GM23338 (cell line): ENCODE measurements at regions not wholly inside any gene's neighbourhood (a gene's known extent, or its start where the extent isn't known, plus 50 kb on each side); places are given as distances from the start of the nearest gene placed in this dataset.

Experiments
- ATAC-seq: fragments of 200-7000 bp; cut with Tn5 transposase; 3 replicates; pipeline ENCODE4 v1.9.1; 2020
- DNase-seq: peaks from one replicate; pipeline ENCODE4 v3.0.0-alpha.2; 2015; ENCODE audit warnings: low spot score
- H2AFZ ChIP-seq: fragments of 200-600 bp; sonication (generic); 2 replicates; pipeline ENCODE4 v1.8.0; 2016; ENCODE audit warnings: antibody characterized with exemption, mild to moderate bottlenecking, moderate library complexity
- H3F3A ChIP-seq: fragments of 200-600 bp; sonication (generic); replicated peaks from 2 replicates; pipeline ENCODE4 v1.8.0; 2017; ENCODE audit warnings: antibody characterized with exemption, mixed run types, low read depth
- H3K27ac ChIP-seq: fragments of 200-600 bp; sonication (generic); 2 replicates; pipeline ENCODE4 v1.6.1; 2016; ENCODE audit warnings: low read depth
- H3K27me3 ChIP-seq: fragments of 200-600 bp; sonication (generic); 2 replicates; pipeline ENCODE4 v1.8.0; 2016; ENCODE audit warnings: mild to moderate bottlenecking, mixed run types, moderate library complexity; ENCODE audit not compliant: insufficient read depth
- H3K36me3 ChIP-seq: fragments of 200-600 bp; sonication (generic); 2 replicates; pipeline ENCODE4 v1.8.0; 2016; ENCODE audit warnings: mild to moderate bottlenecking; ENCODE audit not compliant: insufficient read depth
- H3K4me1 ChIP-seq: fragments of 200-600 bp; sonication (generic); 2 replicates; pipeline ENCODE4 v1.8.0; 2016; ENCODE audit warnings: mild to moderate bottlenecking, moderate library complexity; ENCODE audit not compliant: insufficient read depth
- H3K4me2 ChIP-seq: fragments of 200-600 bp; sonication (generic); 2 replicates; pipeline ENCODE4 v1.7.1; 2017; ENCODE audit warnings: mixed run types
- H3K4me3 ChIP-seq: fragments of 200-600 bp; sonication (generic); 2 replicates; pipeline ENCODE4 v1.6.1; 2016; ENCODE audit warnings: mixed run types
- H3K79me2 ChIP-seq: fragments of 200-600 bp; sonication (generic); replicated peaks from 2 replicates; pipeline ENCODE4 v1.8.0; 2017; ENCODE audit warnings: mild to moderate bottlenecking; ENCODE audit not compliant: insufficient read depth
- H3K9me2 ChIP-seq: fragments of 200-600 bp; sonication (generic); 2 replicates; pipeline ENCODE4 v1.8.0; 2017; ENCODE audit not compliant: insufficient read depth
- H4K20me1 ChIP-seq: fragments of 200-600 bp; sonication (generic); replicated peaks from 2 replicates; pipeline ENCODE4 v1.8.0; 2017; ENCODE audit warnings: mild to moderate bottlenecking; ENCODE audit not compliant: insufficient read depth
- H3K27ac Mint-ChIP-seq: 2 replicates; pipeline ENCODE4 v1.8.0; 2020; ENCODE audit warnings: inconsistent platforms, mild to moderate bottlenecking, moderate library complexity, mixed read lengths
- H3K27me3 Mint-ChIP-seq: 3 replicates; pipeline ENCODE4 v1.8.0; 2022; ENCODE audit warnings: low read depth, mild to moderate bottlenecking, moderate library complexity, mixed read lengths, inconsistent platforms; ENCODE audit not compliant: insufficient read depth, poor library complexity
- H3K36me3 Mint-ChIP-seq: 3 replicates; pipeline ENCODE4 v1.8.0; 2021; ENCODE audit warnings: low read depth, mild to moderate bottlenecking, inconsistent platforms, moderate library complexity, mixed read lengths
- H3K4me1 Mint-ChIP-seq: 3 replicates; pipeline ENCODE4 v1.8.0; 2020; ENCODE audit warnings: mild to moderate bottlenecking, inconsistent platforms, mixed read lengths
- H3K4me3 Mint-ChIP-seq: 3 replicates; pipeline ENCODE4 v1.8.0; 2021; ENCODE audit warnings: moderate library complexity, mild to moderate bottlenecking, inconsistent platforms, mixed read lengths
- H3K9me3 Mint-ChIP-seq: 3 replicates; pipeline ENCODE4 v1.8.0; 2020; ENCODE audit warnings: moderate library complexity, mild to moderate bottlenecking, inconsistent platforms, mixed read lengths
- CREB1 ChIP-seq: fragments of 250-450 bp; sonication (Bioruptor Pico); IDR thresholded peaks from 2 replicates; pipeline ENCODE4 v1.5.0; 2020; ENCODE audit warnings: low read depth, mild to moderate bottlenecking, moderate library complexity
- EZH2 ChIP-seq: fragments of 200-600 bp; sonication (generic); IDR thresholded peaks from one replicate; pipeline ENCODE4 v1.8.0; 2017; ENCODE audit warnings: antibody characterized with exemption, mild to moderate bottlenecking, low read depth; ENCODE audit not compliant: unreplicated experiment
- EZH2phosphoT487 ChIP-seq: fragments of 200-600 bp; sonication (generic); IDR thresholded peaks from one replicate; pipeline ENCODE4 v1.8.1; 2018; ENCODE audit warnings: antibody characterized with exemption; ENCODE audit not compliant: unreplicated experiment
- JUNB ChIP-seq: IDR thresholded peaks from one replicate; pipeline ENCODE4 v1.6.1; 2016; ENCODE audit warnings: antibody characterized with exemption; ENCODE audit not compliant: unreplicated experiment
- NANOG ChIP-seq: IDR thresholded peaks from 2 replicates; pipeline ENCODE4 v1.6.1; 2016; ENCODE audit warnings: antibody characterized with exemption, borderline replicate concordance
- POLR2AphosphoS5 ChIP-seq: IDR thresholded peaks from 2 replicates; pipeline ENCODE4 v1.6.1; 2016; ENCODE audit warnings: antibody characterized with exemption, low read depth
- STAT1 ChIP-seq: IDR thresholded peaks from one replicate; pipeline ENCODE4 v1.6.1; 2016; ENCODE audit warnings: antibody characterized with exemption; ENCODE audit not compliant: unreplicated experiment
- ZNF114 ChIP-seq: fragments of 250-450 bp; sonication (Bioruptor Pico); IDR thresholded peaks from 2 replicates; pipeline ENCODE4 v1.5.0; 2020; ENCODE audit warnings: mild to moderate bottlenecking, moderate library complexity
- ZNF331 ChIP-seq: fragments of 250-450 bp; sonication (Bioruptor Pico); IDR thresholded peaks from 2 replicates; pipeline ENCODE4 v1.5.0; 2020; ENCODE audit warnings: low read depth, mild to moderate bottlenecking, moderate library complexity
- TF ChIP-seq, protein P1 (sequence below): IDR thresholded peaks from 2 replicates; pipeline ENCODE4 v1.6.1; 2016; ENCODE audit warnings: antibody characterized with exemption
- TF ChIP-seq, protein P2 (sequence below): IDR thresholded peaks from one replicate; pipeline ENCODE4 v1.6.1; 2018; ENCODE audit warnings: antibody characterized with exemption; ENCODE audit not compliant: unreplicated experiment
- TF ChIP-seq, protein P3 (sequence below): fragments of 250-450 bp; sonication (Bioruptor Pico); IDR thresholded peaks from 2 replicates; pipeline ENCODE4 v1.5.0; 2020; ENCODE audit warnings: mild to moderate bottlenecking, moderate library complexity
- TF ChIP-seq, protein P4 (sequence below), 2 experiments: fragments of 200-600 bp in 1 of 2; sonication (generic) in 1 of 2; conservative IDR thresholded peaks; 2 replicates each; pipeline versions ENCODE4 v1.5.1 to v1.6.1; 2016 to 2017; ENCODE audit warnings: antibody characterized with exemption in 2 of 2, low read depth in 2 of 2, mild to moderate bottlenecking in 2 of 2, moderate library complexity in 1 of 2

DNA sequence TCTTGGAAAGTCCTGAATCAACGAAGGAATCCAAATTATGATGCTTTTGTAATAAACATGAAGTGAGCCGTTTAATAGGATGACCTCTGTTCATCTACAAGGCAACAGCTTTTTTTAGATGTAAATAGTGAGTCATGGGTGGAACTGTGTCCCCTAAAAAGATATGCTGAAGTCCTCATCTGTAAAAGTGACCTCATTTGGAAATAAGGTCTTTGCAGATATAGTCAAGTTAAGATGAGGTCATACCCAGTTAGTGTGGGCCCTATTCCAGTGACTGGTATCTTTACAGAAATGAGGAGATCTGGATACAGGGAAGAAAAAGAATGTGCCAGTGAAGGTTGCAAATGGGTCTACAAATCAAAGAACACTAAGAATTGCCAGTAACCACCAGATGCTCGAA, 1287.3 kb upstream of the ADGRL4 start:
- H3K36me3 Mint-ChIP-seq, result no peaks in the 10 kb centered on the region
- no peaks in the 10 kb centered on the region for H3K27me3 Mint-ChIP-seq
- no peak for ATAC-seq
- no peak for DNase-seq
- Histone ChIP-seq H2AFZ (no peak overlapping the region), H3K27ac (no peak overlapping the region), H3K36me3 (no peaks in the 10 kb centered on the region), H3K27me3 (no peaks in the 10 kb centered on the region), H3K4me3 (no peak overlapping the region), H4K20me1 (no peaks in the 10 kb centered on the region), H3F3A (no peaks in the 10 kb centered on the region), H3K4me2 (no peak overlapping the region), H3K4me1 (no peaks in the 10 kb centered on the region), H3K9me2 (0 out of 2 replicates have a peak, but pooled peaks cover 4% of the 10 kb centered on the region), H3K79me2 (no peaks in the 10 kb centered on the region)
- no peaks in the 10 kb centered on the region for H3K4me1 Mint-ChIP-seq
- H3K9me3 Mint-ChIP-seq, result no peaks in the 10 kb centered on the region
- TF ChIP-seq JUNB, result no peak
- TF ChIP-seq, protein P1, sequence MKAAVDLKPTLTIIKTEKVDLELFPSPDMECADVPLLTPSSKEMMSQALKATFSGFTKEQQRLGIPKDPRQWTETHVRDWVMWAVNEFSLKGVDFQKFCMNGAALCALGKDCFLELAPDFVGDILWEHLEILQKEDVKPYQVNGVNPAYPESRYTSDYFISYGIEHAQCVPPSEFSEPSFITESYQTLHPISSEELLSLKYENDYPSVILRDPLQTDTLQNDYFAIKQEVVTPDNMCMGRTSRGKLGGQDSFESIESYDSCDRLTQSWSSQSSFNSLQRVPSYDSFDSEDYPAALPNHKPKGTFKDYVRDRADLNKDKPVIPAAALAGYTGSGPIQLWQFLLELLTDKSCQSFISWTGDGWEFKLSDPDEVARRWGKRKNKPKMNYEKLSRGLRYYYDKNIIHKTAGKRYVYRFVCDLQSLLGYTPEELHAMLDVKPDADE, result no peak
- TF ChIP-seq, protein P2, sequence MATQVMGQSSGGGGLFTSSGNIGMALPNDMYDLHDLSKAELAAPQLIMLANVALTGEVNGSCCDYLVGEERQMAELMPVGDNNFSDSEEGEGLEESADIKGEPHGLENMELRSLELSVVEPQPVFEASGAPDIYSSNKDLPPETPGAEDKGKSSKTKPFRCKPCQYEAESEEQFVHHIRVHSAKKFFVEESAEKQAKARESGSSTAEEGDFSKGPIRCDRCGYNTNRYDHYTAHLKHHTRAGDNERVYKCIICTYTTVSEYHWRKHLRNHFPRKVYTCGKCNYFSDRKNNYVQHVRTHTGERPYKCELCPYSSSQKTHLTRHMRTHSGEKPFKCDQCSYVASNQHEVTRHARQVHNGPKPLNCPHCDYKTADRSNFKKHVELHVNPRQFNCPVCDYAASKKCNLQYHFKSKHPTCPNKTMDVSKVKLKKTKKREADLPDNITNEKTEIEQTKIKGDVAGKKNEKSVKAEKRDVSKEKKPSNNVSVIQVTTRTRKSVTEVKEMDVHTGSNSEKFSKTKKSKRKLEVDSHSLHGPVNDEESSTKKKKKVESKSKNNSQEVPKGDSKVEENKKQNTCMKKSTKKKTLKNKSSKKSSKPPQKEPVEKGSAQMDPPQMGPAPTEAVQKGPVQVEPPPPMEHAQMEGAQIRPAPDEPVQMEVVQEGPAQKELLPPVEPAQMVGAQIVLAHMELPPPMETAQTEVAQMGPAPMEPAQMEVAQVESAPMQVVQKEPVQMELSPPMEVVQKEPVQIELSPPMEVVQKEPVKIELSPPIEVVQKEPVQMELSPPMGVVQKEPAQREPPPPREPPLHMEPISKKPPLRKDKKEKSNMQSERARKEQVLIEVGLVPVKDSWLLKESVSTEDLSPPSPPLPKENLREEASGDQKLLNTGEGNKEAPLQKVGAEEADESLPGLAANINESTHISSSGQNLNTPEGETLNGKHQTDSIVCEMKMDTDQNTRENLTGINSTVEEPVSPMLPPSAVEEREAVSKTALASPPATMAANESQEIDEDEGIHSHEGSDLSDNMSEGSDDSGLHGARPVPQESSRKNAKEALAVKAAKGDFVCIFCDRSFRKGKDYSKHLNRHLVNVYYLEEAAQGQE, result no peak
- TF ChIP-seq EZH2phosphoT487, result no peak
- no peak for TF ChIP-seq CREB1 (CRISPR knock-in tag)
- no peak for TF ChIP-seq STAT1
- TF ChIP-seq NANOG, result no peak
- TF ChIP-seq, protein P3, sequence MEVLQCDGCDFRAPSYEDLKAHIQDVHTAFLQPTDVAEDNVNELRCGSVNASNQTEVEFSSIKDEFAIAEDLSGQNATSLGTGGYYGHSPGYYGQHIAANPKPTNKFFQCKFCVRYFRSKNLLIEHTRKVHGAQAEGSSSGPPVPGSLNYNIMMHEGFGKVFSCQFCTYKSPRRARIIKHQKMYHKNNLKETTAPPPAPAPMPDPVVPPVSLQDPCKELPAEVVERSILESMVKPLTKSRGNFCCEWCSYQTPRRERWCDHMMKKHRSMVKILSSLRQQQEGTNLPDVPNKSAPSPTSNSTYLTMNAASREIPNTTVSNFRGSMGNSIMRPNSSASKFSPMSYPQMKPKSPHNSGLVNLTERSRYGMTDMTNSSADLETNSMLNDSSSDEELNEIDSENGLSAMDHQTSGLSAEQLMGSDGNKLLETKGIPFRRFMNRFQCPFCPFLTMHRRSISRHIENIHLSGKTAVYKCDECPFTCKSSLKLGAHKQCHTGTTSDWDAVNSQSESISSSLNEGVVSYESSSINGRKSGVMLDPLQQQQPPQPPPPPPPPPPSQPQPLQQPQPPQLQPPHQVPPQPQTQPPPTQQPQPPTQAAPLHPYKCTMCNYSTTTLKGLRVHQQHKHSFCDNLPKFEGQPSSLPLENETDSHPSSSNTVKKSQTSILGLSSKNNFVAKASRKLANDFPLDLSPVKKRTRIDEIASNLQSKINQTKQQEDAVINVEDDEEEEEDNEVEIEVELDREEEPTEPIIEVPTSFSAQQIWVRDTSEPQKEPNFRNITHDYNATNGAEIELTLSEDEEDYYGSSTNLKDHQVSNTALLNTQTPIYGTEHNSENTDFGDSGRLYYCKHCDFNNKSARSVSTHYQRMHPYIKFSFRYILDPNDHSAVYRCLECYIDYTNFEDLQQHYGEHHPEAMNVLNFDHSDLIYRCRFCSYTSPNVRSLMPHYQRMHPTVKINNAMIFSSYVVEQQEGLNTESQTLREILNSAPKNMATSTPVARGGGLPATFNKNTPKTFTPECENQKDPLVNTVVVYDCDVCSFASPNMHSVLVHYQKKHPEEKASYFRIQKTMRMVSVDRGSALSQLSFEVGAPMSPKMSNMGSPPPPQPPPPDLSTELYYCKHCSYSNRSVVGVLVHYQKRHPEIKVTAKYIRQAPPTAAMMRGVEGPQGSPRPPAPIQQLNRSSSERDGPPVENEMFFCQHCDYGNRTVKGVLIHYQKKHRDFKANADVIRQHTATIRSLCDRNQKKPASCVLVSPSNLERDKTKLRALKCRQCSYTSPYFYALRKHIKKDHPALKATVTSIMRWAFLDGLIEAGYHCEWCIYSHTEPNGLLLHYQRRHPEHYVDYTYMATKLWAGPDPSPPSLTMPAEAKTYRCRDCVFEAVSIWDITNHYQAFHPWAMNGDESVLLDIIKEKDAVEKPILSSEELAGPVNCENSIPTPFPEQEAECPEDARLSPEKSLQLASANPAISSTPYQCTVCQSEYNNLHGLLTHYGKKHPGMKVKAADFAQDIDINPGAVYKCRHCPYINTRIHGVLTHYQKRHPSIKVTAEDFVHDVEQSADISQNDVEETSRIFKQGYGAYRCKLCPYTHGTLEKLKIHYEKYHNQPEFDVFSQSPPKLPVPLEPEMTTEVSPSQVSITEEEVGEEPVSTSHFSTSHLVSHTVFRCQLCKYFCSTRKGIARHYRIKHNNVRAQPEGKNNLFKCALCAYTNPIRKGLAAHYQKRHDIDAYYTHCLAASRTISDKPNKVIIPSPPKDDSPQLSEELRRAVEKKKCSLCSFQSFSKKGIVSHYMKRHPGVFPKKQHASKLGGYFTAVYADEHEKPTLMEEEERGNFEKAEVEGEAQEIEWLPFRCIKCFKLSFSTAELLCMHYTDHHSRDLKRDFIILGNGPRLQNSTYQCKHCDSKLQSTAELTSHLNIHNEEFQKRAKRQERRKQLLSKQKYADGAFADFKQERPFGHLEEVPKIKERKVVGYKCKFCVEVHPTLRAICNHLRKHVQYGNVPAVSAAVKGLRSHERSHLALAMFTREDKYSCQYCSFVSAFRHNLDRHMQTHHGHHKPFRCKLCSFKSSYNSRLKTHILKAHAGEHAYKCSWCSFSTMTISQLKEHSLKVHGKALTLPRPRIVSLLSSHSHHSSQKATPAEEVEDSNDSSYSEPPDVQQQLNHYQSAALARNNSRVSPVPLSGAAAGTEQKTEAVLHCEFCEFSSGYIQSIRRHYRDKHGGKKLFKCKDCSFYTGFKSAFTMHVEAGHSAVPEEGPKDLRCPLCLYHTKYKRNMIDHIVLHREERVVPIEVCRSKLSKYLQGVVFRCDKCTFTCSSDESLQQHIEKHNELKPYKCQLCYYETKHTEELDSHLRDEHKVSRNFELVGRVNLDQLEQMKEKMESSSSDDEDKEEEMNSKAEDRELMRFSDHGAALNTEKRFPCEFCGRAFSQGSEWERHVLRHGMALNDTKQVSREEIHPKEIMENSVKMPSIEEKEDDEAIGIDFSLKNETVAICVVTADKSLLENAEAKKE (CRISPR knock-in tag), result no peak
- no peak for TF ChIP-seq ZNF114 (CRISPR knock-in tag)
- TF ChIP-seq, protein P4, sequence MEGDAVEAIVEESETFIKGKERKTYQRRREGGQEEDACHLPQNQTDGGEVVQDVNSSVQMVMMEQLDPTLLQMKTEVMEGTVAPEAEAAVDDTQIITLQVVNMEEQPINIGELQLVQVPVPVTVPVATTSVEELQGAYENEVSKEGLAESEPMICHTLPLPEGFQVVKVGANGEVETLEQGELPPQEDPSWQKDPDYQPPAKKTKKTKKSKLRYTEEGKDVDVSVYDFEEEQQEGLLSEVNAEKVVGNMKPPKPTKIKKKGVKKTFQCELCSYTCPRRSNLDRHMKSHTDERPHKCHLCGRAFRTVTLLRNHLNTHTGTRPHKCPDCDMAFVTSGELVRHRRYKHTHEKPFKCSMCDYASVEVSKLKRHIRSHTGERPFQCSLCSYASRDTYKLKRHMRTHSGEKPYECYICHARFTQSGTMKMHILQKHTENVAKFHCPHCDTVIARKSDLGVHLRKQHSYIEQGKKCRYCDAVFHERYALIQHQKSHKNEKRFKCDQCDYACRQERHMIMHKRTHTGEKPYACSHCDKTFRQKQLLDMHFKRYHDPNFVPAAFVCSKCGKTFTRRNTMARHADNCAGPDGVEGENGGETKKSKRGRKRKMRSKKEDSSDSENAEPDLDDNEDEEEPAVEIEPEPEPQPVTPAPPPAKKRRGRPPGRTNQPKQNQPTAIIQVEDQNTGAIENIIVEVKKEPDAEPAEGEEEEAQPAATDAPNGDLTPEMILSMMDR (conservative IDR thresholded peaks at IDR 0.05; ENCODE audit: low read depth in 2 of 2), result no peak
- TF ChIP-seq EZH2, result no peak
- TF ChIP-seq POLR2AphosphoS5, result no peak
- no peak for TF ChIP-seq ZNF331 (CRISPR knock-in tag)
- H3K27ac Mint-ChIP-seq, result no peak overlapping the region
- H3K4me3 Mint-ChIP-seq, result no peak overlapping the region
